Activated naive CD4-positive, alpha-beta T cell treated with anti-CD3 and anti-CD28 coated beads, Interleukin-2, amount 50 U/mL, for 16 hours (primary cell): ENCODE measurements at regions not wholly inside any gene's neighbourhood (a gene's known extent, or its start where the extent isn't known, plus 50 kb on each side); places are given as distances from the start of the nearest gene placed in this dataset.
"Not testable (repeated sequence)": the region's sequence is repeated elsewhere in the genome, so short reads cannot be mapped to it uniquely, and the experiment has no call there.

Experiments used
- DNase-seq: peaks from one replicate; pipeline ENCODE4 v3.0.0-alpha.2; 2020

GRCh38 chr4:19293781-19294180, 957.9 kb upstream of the SLIT2 start:
- no peak for DNase-seq

GRCh38 chr4:19293080-19293479, 958.6 kb upstream of the SLIT2 start:
- DNase-seq, result no peak

- no peak for DNase-seq
Observed at GRCh38 chr4:19286924-19287323, 964.8 kb upstream of the SLIT2 start.

GRCh38 chr4:19285146-19285545, 966.6 kb upstream of the SLIT2 start:
- DNase-seq, result no peak

- no peak for DNase-seq
Observed at GRCh38 chr4:19278665-19279064, 973.0 kb upstream of the SLIT2 start.

GRCh38 chr4:19266566-19266965, 985.1 kb upstream of the SLIT2 start:
- no peak for DNase-seq

GRCh38 chr4:19262467-19262866, 989.2 kb upstream of the SLIT2 start:
- no peak for DNase-seq

- DNase-seq, result no peak
Observed at GRCh38 chr4:19260346-19260745, 991.4 kb upstream of the SLIT2 start.

GRCh38 chr4:19259920-19260319, 991.8 kb upstream of the SLIT2 start:
- no peak for DNase-seq

- DNase-seq, result no peak
Observed at GRCh38 chr4:19256823-19257222, 994.9 kb upstream of the SLIT2 start.

- DNase-seq, result no peak
Observed at GRCh38 chr4:19254486-19254885, 997.2 kb upstream of the SLIT2 start.

GRCh38 chr4:19248023-19248422, 1003.7 kb upstream of the SLIT2 start:
- no peak for DNase-seq

GRCh38 chr4:19241895-19242294, 1009.8 kb upstream of the SLIT2 start:
- no peak for DNase-seq

GRCh38 chr4:19239565-19239964, 1012.1 kb upstream of the SLIT2 start:
- DNase-seq, result no peak

GRCh38 chr4:19236473-19236872, 1015.2 kb upstream of the SLIT2 start:
- no peak for DNase-seq

GRCh38 chr4:19230906-19231545, 1020.7 kb upstream of the SLIT2 start:
- DNase-seq, result no peak

GRCh38 chr4:19227701-19228100, 1024.0 kb upstream of the SLIT2 start:
- DNase-seq, result no peak

- no peak for DNase-seq
Observed at GRCh38 chr4:19224820-19225219, 1026.9 kb upstream of the SLIT2 start.

- DNase-seq, result no peak
Observed at GRCh38 chr4:19216476-19216875, 1035.2 kb upstream of the SLIT2 start.

GRCh38 chr4:19214591-19215186, 1037.0 kb upstream of the SLIT2 start:
- no peak for DNase-seq

GRCh38 chr4:19213388-19213787, 1038.3 kb upstream of the SLIT2 start:
- no peak for DNase-seq

GRCh38 chr4:19205853-19206252, 1045.9 kb upstream of the SLIT2 start:
- DNase-seq, result no peak

GRCh38 chr4:19197838-19198237, 1053.9 kb upstream of the SLIT2 start:
- not testable (repeated sequence) for DNase-seq

- no peak for DNase-seq
Observed at GRCh38 chr4:19195696-19196095, 1056.0 kb upstream of the SLIT2 start.

GRCh38 chr4:19194672-19195071, 1057.0 kb upstream of the SLIT2 start:
- DNase-seq, result no peak
